BLaER1 treated with 17β-estradiol and CSF1 and Interleukin-3, amounts not matched to agents 10 nM and 100 nM (cell line): ENCODE measurements at regions not wholly inside any gene's neighbourhood (a gene's known extent, or its start where the extent isn't known, plus 50 kb on each side); places are given as distances from the start of the nearest gene placed in this dataset.
A peak's percentile ranks its signal among the peaks of the same experiment; 100 is the strongest.

ENCODE experiments used
- H3K27ac ChIP-seq, 11 experiments: shearing (Covaris generic); formaldehyde crosslinking; 2 replicates each; pipeline ENCODE4 v1.8.1; 2022
- H3K27me3 ChIP-seq, 11 experiments: shearing (Covaris generic); formaldehyde crosslinking; 2 replicates each; pipeline ENCODE4 v1.8.1; 2022
- H3K36me3 ChIP-seq, 11 experiments: shearing (Covaris generic); formaldehyde crosslinking; 2 replicates each; pipeline ENCODE4 v1.8.1; 2022
- H3K4me1 ChIP-seq, 10 experiments: shearing (Covaris generic); formaldehyde crosslinking; 2 replicates each; pipeline ENCODE4 v1.8.1; 2022
- H3K4me2 ChIP-seq, 11 experiments: shearing (Covaris generic); formaldehyde crosslinking; 2 replicates each; pipeline ENCODE4 v1.8.1; 2022
- H3K4me3 ChIP-seq, 10 experiments: shearing (Covaris generic); formaldehyde crosslinking; 2 replicates each; pipeline ENCODE4 v1.8.1; 2022
- H3K9ac ChIP-seq, 11 experiments: shearing (Covaris generic); formaldehyde crosslinking; 2 replicates each; pipeline ENCODE4 v1.8.1; 2022
- H3K9me3 ChIP-seq, 11 experiments: shearing (Covaris generic); formaldehyde crosslinking; replicated peaks in 1 of 11; 2 replicates each; pipeline ENCODE4 v1.8.1; 2022
- H4K20me1 ChIP-seq, 11 experiments: shearing (Covaris generic); formaldehyde crosslinking; 2 replicates each; pipeline ENCODE4 v1.8.1; 2022
- Cebpa-rat ChIP-seq, 11 experiments: shearing (Covaris generic); IDR thresholded peaks; 2 replicates each; pipeline ENCODE4 v1.8.1; 2022

DNA sequence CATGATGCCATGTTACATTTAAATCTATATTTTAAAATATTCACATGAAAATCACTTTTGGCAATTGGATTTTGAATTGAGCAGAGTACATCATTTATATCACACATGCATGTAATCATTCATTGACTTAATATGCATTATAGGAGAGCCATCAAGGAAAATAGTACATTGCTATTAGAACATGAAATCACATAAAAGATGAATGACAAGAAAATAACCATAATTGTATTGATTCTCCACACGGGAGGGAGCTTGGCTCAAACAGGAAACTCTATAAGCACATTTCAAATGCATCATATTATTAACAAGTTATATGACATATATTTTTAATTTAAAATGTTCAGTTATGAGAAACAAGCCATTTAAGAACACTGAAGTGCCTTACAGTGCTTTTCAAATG, 208.6 kb upstream of the PRR20A start:
- Histone ChIP-seq H3K9ac (no peak overlapping the region), H3K4me2 (no peak overlapping the region), H3K9me3 (no peaks in the 10 kb centered on the region), H3K27ac (no peak overlapping the region), H3K27me3 (no peaks in the 10 kb centered on the region), H3K36me3 (no peaks in the 10 kb centered on the region), H3K4me1 (no peaks in the 10 kb centered on the region), H3K4me3 (no peak overlapping the region), H4K20me1 (no peaks in the 10 kb centered on the region)
- TF ChIP-seq Cebpa-rat (IDR thresholded peaks at IDR 0.05) = no peak

DNA sequence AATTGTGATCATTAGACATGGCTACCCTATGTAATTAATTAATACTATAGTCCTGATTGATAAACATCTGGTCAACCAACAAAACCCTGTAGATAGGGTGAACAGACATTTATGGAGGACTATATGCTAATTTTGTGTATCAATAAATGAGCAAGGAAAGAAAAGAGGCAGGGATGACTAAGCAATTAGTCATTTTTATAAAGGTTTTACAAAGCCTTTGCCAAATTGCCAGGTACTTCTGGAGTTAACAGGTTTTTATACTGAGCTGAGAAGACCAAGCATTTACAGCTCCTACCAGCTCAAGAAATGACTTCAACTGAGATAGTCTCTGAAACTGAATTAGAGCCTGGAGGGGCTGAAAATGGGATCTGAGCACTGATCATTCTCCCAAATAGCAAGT, 186.8 kb upstream of the PRR20A start:
- no peak overlapping the region for H3K27ac ChIP-seq
- no peaks in the 10 kb centered on the region for H3K9me3 ChIP-seq
- TF ChIP-seq Cebpa-rat (IDR thresholded peaks at IDR 0.05) = no peak
- no peak overlapping the region for H3K4me2 ChIP-seq
- no peaks in the 10 kb centered on the region for H4K20me1 ChIP-seq
- no peaks in the 10 kb centered on the region for H3K27me3 ChIP-seq
- no peaks in the 10 kb centered on the region for H3K36me3 ChIP-seq
- H3K4me3 ChIP-seq = no peak overlapping the region
- no peak overlapping the region for H3K9ac ChIP-seq
- H3K4me1 ChIP-seq = no peaks in the 10 kb centered on the region

DNA sequence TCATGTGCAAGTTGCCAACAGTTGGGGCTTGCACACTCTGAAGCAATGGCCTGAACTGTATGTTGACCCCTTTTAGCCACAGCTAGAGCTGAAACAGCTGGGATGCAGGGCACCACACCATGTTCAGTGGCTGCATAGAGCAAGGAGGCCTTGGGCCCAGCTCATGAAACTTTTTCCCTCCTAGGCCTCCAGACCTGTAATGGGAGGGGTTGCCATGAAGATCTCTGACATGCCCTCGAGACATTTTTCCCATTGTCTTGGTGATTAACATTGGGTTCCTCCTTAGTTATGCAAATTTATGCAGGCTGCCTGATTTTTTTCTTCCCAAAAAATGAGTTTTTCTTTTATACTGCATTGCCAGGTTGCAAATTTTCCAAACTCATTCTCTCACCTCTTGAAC, 165.1 kb upstream of the PRR20A start:
- TF ChIP-seq Cebpa-rat (IDR thresholded peaks at IDR 0.05) = no peak
- Histone ChIP-seq H3K4me2 (no peak overlapping the region), H3K4me1 (no peaks in the 10 kb centered on the region), H3K27ac (no peak overlapping the region), H3K4me3 (no peak overlapping the region), H4K20me1 (no peaks in the 10 kb centered on the region), H3K36me3 (no peaks in the 10 kb centered on the region), H3K27me3 (no peaks in the 10 kb centered on the region), H3K9me3 (no peaks in the 10 kb centered on the region; a peak in 1 of 22 replicates), H3K9ac (no peak overlapping the region)

DNA sequence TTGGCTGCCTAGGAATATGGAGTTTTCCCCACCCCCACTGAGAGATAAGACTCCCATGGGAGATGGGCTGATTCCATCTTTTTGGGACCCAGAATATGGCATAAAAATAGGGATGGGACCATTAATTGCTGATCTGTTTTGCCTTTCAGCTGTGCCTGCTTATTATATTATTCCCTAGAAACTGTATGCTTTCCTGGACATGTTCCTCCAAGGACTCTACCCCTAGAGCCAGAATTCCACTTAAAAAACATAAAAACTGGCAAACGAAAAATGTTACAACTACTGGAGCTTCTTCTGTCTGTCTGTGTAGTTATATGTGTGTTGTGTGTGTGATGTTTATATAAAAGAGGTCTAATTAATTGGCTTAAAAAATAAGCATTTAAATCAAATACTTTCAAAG, 159.9 kb upstream of the PRR20A start:
- no peak overlapping the region for H3K4me3 ChIP-seq
- TF ChIP-seq Cebpa-rat (IDR thresholded peaks at IDR 0.05) = no peak
- H3K27me3 ChIP-seq = no peaks in the 10 kb centered on the region
- no peak overlapping the region for H3K4me2 ChIP-seq
- no peaks in the 10 kb centered on the region for H3K36me3 ChIP-seq
- no peak overlapping the region for H3K27ac ChIP-seq
- no peaks in the 10 kb centered on the region for H3K4me1 ChIP-seq
- H3K9me3 ChIP-seq = no peaks in the 10 kb centered on the region
- H3K9ac ChIP-seq = no peak overlapping the region
- H4K20me1 ChIP-seq = no peaks in the 10 kb centered on the region

DNA sequence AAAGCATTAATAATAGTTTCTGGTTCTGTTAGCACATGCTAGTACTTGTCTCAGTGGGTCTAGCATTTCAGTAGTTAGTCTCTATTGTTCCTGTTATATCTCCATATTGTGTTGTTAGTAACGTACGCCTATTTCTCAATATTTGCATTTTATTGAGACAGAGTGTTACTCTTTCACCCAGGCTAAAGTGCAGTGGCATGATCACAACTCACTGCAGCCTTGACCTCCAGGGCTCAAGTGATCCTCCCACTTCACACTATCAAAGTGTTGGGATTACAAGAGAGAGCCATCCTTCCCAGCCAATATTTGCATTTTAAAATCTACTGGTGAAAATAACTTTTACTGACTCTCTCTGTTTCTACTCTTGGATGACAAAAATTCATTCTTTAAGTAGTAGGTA, 154.6 kb upstream of the PRR20A start:
- no peaks in the 10 kb centered on the region for H4K20me1 ChIP-seq
- H3K4me2 ChIP-seq = no peak overlapping the region
- no peaks in the 10 kb centered on the region for H3K27me3 ChIP-seq
- no peaks in the 10 kb centered on the region for H3K36me3 ChIP-seq
- H3K4me1 ChIP-seq = peaks cover 0 to 5% (median 0%) of the 10 kb centered on the region in 10 experiments; a peak in 1 of 20 replicates
- no peaks in the 10 kb centered on the region for H3K9me3 ChIP-seq
- TF ChIP-seq Cebpa-rat (IDR thresholded peaks at IDR 0.05) = no peak
- no peak overlapping the region for H3K27ac ChIP-seq
- H3K9ac ChIP-seq = no peak overlapping the region
- no peak overlapping the region for H3K4me3 ChIP-seq

DNA sequence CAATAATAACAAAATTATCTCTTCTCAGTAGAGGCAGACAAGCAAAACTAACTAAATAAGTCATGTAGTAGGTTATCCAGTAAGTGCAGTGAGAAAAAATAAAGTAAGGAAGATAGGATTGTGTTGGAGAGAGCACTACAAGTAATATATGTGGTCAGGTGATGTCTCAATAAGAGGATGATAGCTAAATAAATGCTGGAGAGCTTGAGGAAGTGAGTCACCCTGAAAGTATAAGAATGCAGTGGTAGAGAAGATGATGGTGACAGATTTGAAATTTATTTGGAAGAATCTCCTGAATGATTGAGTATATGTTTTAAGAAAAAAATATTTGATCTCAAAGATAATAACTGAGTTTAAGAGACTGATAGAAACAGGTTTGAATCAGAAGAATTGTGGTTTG, 152.2 kb upstream of the PRR20A start:
- Histone ChIP-seq H3K4me1 (peaks cover 0 to 5% (median 0%) of the 10 kb centered on the region in 10 experiments; a peak in 1 of 20 replicates), H4K20me1 (no peaks in the 10 kb centered on the region), H3K4me3 (no peak overlapping the region), H3K27me3 (no peaks in the 10 kb centered on the region), H3K36me3 (no peaks in the 10 kb centered on the region), H3K4me2 (no peak overlapping the region), H3K9ac (no peak overlapping the region), H3K27ac (no peak overlapping the region), H3K9me3 (no peaks in the 10 kb centered on the region)
- TF ChIP-seq Cebpa-rat (IDR thresholded peaks at IDR 0.05) = no peak

DNA sequence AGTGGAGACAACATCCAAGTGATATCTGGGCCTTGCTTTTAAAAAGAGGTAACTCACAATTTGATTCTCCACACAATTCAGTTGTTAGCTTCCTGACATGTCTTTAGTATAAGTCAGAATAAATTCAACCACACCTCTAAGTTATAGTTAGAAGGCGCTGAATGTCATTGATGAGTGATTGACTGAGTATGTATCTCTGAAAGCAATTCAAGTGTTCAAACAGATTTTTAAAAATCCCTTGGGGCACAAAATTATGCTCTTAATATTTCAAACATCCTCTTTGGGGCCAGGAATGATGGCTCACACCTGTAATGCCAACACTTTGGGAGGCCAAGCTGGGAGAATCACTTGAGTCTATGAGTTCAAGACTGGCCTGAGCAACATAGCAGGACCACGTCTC, 137.0 kb upstream of the PRR20A start:
- Histone ChIP-seq H3K27ac (no peak overlapping the region), H3K4me1 (no peaks in the 10 kb centered on the region), H3K9ac (no peak overlapping the region), H3K36me3 (no peaks in the 10 kb centered on the region), H3K9me3 (no peaks in the 10 kb centered on the region), H3K4me2 (no peak overlapping the region), H3K27me3 (no peaks in the 10 kb centered on the region), H3K4me3 (no peak overlapping the region), H4K20me1 (no peaks in the 10 kb centered on the region)
- TF ChIP-seq Cebpa-rat (IDR thresholded peaks at IDR 0.05) = no peak

DNA sequence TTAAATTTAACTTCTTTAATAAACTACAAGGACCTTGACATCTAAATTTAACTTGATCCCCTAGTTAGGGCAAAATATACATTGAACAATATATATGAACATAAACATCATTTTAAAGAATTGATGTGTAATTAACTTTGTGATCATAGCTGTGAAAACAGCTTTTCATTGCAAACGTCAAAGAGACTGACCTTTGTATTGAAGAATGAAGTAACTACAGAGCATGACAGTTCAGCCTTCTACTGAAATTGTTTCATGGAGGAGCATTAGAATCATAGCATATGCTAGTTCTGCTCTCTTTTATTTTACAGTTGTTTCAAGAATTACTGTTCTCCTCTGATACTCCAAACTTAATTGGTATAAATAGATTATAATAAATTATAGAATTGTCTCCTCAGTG, 123.4 kb upstream of the PRR20A start:
- Histone ChIP-seq H3K4me3 (no peak overlapping the region), H3K27ac (no peak overlapping the region), H4K20me1 (no peaks in the 10 kb centered on the region), H3K4me1 (no peaks in the 10 kb centered on the region), H3K27me3 (no peaks in the 10 kb centered on the region), H3K9ac (no peak overlapping the region), H3K36me3 (no peaks in the 10 kb centered on the region), H3K9me3 (peaks cover 0 to 1% (median 0%) of the 10 kb centered on the region in 11 experiments; a peak in 1 of 22 replicates), H3K4me2 (no peak overlapping the region)
- TF ChIP-seq Cebpa-rat (IDR thresholded peaks at IDR 0.05) = no peak

DNA sequence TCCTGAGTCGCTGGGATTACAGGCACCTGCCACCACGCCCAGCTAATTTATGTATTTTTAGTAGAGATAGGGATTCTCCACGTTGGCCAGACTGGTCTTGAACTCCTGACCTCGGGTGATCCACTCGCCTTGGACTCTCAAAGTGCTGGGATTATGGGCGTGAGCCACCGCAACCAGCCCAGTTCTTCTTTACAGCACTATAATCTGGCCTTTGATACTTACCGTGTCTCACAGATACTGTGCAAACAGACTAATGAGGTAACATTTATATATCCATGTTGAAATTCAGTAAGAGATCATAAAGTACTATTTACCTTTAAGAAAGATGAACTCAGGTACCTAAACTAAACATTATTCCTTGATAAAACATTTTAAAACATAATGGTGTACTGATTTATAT, 121.8 kb upstream of the PRR20A start:
- Histone ChIP-seq H3K9ac (no peak overlapping the region), H3K27me3 (no peaks in the 10 kb centered on the region), H3K4me3 (no peak overlapping the region), H3K4me2 (no peak overlapping the region), H3K4me1 (no peaks in the 10 kb centered on the region), H3K27ac (no peak overlapping the region), H4K20me1 (no peaks in the 10 kb centered on the region), H3K9me3 (peaks cover 0 to 10% (median 0%) of the 10 kb centered on the region in 11 experiments; a peak in 6 of 22 replicates), H3K36me3 (no peaks in the 10 kb centered on the region)
- no peak for TF ChIP-seq Cebpa-rat (IDR thresholded peaks at IDR 0.05)

DNA sequence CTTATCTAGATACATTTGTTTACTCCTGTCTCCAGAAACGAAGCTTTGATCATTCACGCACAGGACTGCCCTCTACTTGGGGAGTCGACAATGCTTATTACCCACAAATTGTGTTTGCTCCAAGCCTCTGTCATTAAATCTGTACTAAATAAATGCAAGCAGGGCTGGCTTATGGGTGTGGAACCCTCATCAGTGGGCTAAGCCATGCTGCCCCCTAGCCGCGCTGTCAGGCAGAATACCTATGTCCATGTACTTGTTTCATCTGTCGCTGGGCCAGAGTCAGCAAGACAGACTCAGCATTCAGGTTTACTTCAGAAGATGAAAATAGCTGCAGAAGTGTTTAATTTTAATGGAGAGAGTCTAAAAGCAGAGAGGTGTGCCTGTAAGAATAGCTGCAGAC, 110.0 kb upstream of the PRR20A start:
- no peak for TF ChIP-seq Cebpa-rat (IDR thresholded peaks at IDR 0.05)
- Histone ChIP-seq H3K9ac (no peak overlapping the region), H3K9me3 (peaks cover 0 to 10% (median 7%) of the 10 kb centered on the region in 11 experiments; a peak in 12 of 22 replicates), H3K4me2 (no peak overlapping the region), H3K27ac (no peak overlapping the region), H3K4me3 (no peak overlapping the region), H4K20me1 (no peaks in the 10 kb centered on the region), H3K4me1 (no peaks in the 10 kb centered on the region), H3K36me3 (no peaks in the 10 kb centered on the region), H3K27me3 (no peaks in the 10 kb centered on the region)

DNA sequence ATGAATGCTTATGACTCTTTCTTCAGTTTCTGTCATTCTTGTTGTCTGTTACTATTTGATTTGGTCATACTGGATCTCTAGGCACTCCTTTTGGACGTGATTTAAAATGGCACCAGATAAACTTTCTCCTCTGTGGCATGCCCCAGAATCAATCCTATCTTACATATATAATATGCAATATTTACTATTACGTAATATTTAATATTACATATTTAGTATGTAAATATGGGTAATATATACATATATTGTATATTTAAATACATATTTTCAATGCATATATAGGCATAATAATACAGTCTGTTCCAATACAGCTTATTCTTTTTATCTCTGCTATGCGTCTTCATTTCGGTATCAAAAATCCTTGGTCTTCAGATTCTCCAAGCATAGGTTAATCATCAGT, 104.4 kb upstream of the PRR20A start:
- no peak overlapping the region for H3K27ac ChIP-seq
- no peak overlapping the region for H3K9ac ChIP-seq
- H3K4me2 ChIP-seq = no peak overlapping the region
- peak in 3 of 11 experiments; percentile 25 to 63 (median 29); a peak in 5 of 22 replicates for TF ChIP-seq Cebpa-rat (IDR thresholded peaks at IDR 0.05)
- no peaks in the 10 kb centered on the region for H3K36me3 ChIP-seq
- H4K20me1 ChIP-seq = no peaks in the 10 kb centered on the region
- no peak overlapping the region for H3K4me3 ChIP-seq
- H3K4me1 ChIP-seq = no peaks in the 10 kb centered on the region
- no peaks in the 10 kb centered on the region; a peak in 1 of 22 replicates for H3K9me3 ChIP-seq
- no peaks in the 10 kb centered on the region for H3K27me3 ChIP-seq
